GM12892 (cell line): ENCODE measurements at regions not wholly inside any gene's neighbourhood (a gene's known extent, or its start where the extent isn't known, plus 50 kb on each side); places are given as distances from the start of the nearest gene placed in this dataset.

Experiments used
- POLR2A ChIP-seq: IDR thresholded peaks from 2 replicates; pipeline ENCODE4 v1.6.1; 2011; ENCODE audit warnings: low read depth, low read length, control low read depth
- POLR2AphosphoS5 ChIP-seq: IDR thresholded peaks from 2 replicates; pipeline ENCODE4 v1.6.1; 2011; ENCODE audit warnings: low read depth, low read length, control low read depth
- TAF1 ChIP-seq: IDR thresholded peaks from 2 replicates; pipeline ENCODE4 v1.6.1; 2011; ENCODE audit warnings: low read depth, mild to moderate bottlenecking, control low read depth, low read length, borderline replicate concordance

- TF ChIP-seq POLR2AphosphoS5 (no peak), TAF1 (no peak), POLR2A (no peak)
Observed at GRCh38 chr12:63079791-63080502, 71.1 kb downstream of the AVPR1A start.
